Heart right ventricle (tissue), 16 donors: ENCODE measurements at regions not wholly inside any gene's neighbourhood (a gene's known extent, or its start where the extent isn't known, plus 50 kb on each side); places are given as distances from the start of the nearest gene placed in this dataset.

ENCODE experiments used
- ATAC-seq, 8 donors: fragments of 200-7000 bp; cut with Tn5 transposase; one replicate each; pipeline ENCODE4 v1.9.1; 2020; ENCODE audit warnings: mild to moderate bottlenecking in 8 of 8, moderate library complexity in 8 of 8, moderate number of reproducible peaks in 1 of 8
- DNase-seq, 2 donors: peaks; one replicate each; pipeline ENCODE4 v3.0.0-alpha.2; 2020
- H3K27ac ChIP-seq, 10 donors: fragments of 200-600 bp; sonication (generic) in 2 of 10; one replicate each; pipeline versions ENCODE4 v1.5.0 to v1.8.0; 2020 to 2022; ENCODE audit warnings: mild to moderate bottlenecking in 3 of 10
- H3K27me3 ChIP-seq, 7 donors: fragments of 200-600 bp; one replicate each; pipeline ENCODE4 v1.8.0; 2021 to 2022; ENCODE audit warnings: mild to moderate bottlenecking in 2 of 7
- H3K36me3 ChIP-seq, 9 donors: fragments of 200-600 bp; sonication (generic) in 1 of 9; one replicate each; pipeline versions ENCODE4 v1.5.0 to v1.8.0; 2020 to 2022; ENCODE audit warnings: mild to moderate bottlenecking in 2 of 9
- H3K4me1 ChIP-seq, 9 donors: fragments of 200-600 bp; sonication (generic) in 1 of 9; one replicate each; pipeline versions ENCODE4 v1.5.0 to v1.8.0; 2020 to 2022; ENCODE audit warnings: mild to moderate bottlenecking in 4 of 9
- H3K4me3 ChIP-seq, 10 donors: fragments of 200-600 bp; sonication (generic) in 2 of 10; one replicate each; pipeline versions ENCODE4 v1.5.0 to v1.8.0; 2020 to 2022; ENCODE audit warnings: mild to moderate bottlenecking in 7 of 10, moderate library complexity in 2 of 10
- H3K9me3 ChIP-seq, 11 donors: fragments of 200-600 bp in 10 of 11; sonication (generic) in 2 of 11; one replicate each; pipeline versions ENCODE4 v1.5.0 to v1.8.0; 2013 to 2022; ENCODE audit warnings: mild to moderate bottlenecking in 2 of 11, control low read depth in 1 of 11, moderate library complexity in 1 of 11
- WGBS, 2 donors: extraction: QIAGEN DNeasy Blood & Tissue Kit; methylation state at CpG; one replicate each; pipeline ENCODE4 v1.1.7; 2013; ENCODE audit warnings: inconsistent platforms in 1 of 2; 5-methylcytosine and 5-hydroxymethylcytosine counted together
- intact Hi-C, 10 donors: fragments of 100-400 bp; cut with DNase I; formaldehyde crosslinking; loops; one replicate each; pipeline versions ENCODE4 v1.11.1 to v1.14.2; 2022
- TF ChIP-seq, protein P1 (sequence below), 9 donors: fragments of 200-600 bp; sonication (generic) in 2 of 9; IDR thresholded peaks; one replicate each; pipeline versions ENCODE4 v1.5.0 to v1.8.0; 2021 to 2022; ENCODE audit warnings: antibody characterized with exemption in 9 of 9, mild to moderate bottlenecking in 5 of 9, moderate library complexity in 1 of 9
- donor health status: Arrhythmogenic right ventricular cardiomyopathy.
- donor health status: ischemic (EF 13 %, LVEDD 7.1; RV severe dilation, severe dysfunction).
- donor health status: healthy with polysubstance abuse.
- donor health status: DM: no; HTN: yes; CAD: no.
- donor health status: DM: no; HTN: no; CAD: no.
- donor health status: ischemic (EF 25% LVEDD 6.9; RV normal size, moderate dysfunction).
- donor health status: ischemic (EF 25% LVEDD 5.7; RV mildly dilated, moderate dysfunction).
- donor health status: healthy.
- donor health status: DM: yes; HTN: yes; CAD: no.
- donor health status: Ischemic cardiomyopathy.
- donor health status: ischemic (EF 35%, LVEDD 5.7; RV mildly dilated, moderate dysfunction).
- donor health status: nonischemic (EF 11% LVEDD 7.7; RV severe dilation, severe dysfunction).
- donor health status: DM: yes; HTN: yes; CAD: no.
- donor health status: PGD.
- donor health status: ischemic (EF 29% LVEDD 5.4; RV normal size, mild dysfunction).
- donor health status: nonischemic (EF 23%, LVEDD 6.1; RV moderate dilation, normal function).

- intact Hi-C loops: no loop called here
- 79 to 82% methylated on average over 2 of the region's 2 CpGs for WGBS, 2 donors
- no peaks in the 10 kb centered on the region for H3K4me1 ChIP-seq
- H3K27me3 ChIP-seq: no peaks in the 10 kb centered on the region
- H3K36me3 ChIP-seq: no peaks in the 10 kb centered on the region
- peaks cover 0 to 2% (median 0%) of the 10 kb centered on the region in 11 donors for H3K9me3 ChIP-seq
- ATAC-seq (no peak), DNase-seq (no peak)
- no peak overlapping the region for H3K4me3 ChIP-seq
- TF ChIP-seq, protein P1, sequence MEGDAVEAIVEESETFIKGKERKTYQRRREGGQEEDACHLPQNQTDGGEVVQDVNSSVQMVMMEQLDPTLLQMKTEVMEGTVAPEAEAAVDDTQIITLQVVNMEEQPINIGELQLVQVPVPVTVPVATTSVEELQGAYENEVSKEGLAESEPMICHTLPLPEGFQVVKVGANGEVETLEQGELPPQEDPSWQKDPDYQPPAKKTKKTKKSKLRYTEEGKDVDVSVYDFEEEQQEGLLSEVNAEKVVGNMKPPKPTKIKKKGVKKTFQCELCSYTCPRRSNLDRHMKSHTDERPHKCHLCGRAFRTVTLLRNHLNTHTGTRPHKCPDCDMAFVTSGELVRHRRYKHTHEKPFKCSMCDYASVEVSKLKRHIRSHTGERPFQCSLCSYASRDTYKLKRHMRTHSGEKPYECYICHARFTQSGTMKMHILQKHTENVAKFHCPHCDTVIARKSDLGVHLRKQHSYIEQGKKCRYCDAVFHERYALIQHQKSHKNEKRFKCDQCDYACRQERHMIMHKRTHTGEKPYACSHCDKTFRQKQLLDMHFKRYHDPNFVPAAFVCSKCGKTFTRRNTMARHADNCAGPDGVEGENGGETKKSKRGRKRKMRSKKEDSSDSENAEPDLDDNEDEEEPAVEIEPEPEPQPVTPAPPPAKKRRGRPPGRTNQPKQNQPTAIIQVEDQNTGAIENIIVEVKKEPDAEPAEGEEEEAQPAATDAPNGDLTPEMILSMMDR (IDR thresholded peaks at IDR 0.05): no peak
- no peak overlapping the region for H3K27ac ChIP-seq
Observed at GRCh38 chr1:56235909-56236510, 343.4 kb downstream of the PLPP3 start.

DNA sequence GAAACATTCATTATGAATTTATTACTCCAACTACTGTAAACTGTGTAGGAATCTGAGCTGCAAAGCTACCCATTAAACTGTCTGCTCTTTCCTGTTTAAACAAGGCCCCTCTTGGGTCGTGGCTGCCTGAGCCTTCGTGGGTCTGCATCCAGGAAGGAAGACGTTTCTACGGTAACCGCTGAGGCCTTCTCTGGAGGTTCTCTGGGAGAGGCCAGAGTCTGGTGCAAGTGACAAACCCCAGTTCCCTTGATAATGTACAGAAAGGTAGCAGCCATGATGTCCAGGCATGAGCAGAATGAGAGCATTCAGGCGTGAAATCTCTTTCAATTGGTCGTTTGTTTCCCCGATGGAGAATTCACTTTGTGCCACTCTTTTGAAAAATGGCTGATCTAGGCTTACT is 350.2 kb downstream of the PLPP3 start:
- Histone ChIP-seq H3K4me1 (no peaks in the 10 kb centered on the region), H3K27me3 (no peaks in the 10 kb centered on the region), H3K27ac (no peak overlapping the region), H3K36me3 (no peaks in the 10 kb centered on the region), H3K4me3 (no peak overlapping the region), H3K9me3 (no peaks in the 10 kb centered on the region)
- DNase-seq: no peak
- 65 to 78% methylated on average over 8 of the region's 8 CpGs for WGBS, 2 donors
- intact Hi-C loops: no loop called here
- ATAC-seq: no peak
- TF ChIP-seq, protein P1 (IDR thresholded peaks at IDR 0.05): no peak

DNA sequence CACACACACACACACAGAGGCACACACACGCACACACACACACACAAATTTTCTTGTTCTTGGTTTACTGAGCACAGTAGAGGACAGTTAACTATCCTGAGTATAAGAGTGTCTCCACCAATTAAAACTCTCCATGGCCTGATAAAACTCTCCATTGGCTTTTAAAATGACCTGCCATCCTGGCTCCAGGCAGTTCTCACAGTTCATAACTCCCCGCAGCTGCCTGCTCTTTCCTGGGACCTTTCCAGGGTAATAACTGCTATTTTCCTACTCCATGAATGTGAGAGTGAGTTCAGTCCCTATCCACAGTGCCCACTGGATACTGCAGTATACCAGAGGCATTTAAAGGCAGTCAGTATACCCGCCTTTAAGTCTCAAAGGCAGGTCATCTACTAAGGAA is 351.5 kb downstream of the PLPP3 start:
- Histone ChIP-seq H3K27ac (no peak overlapping the region), H3K36me3 (no peaks in the 10 kb centered on the region), H3K4me3 (no peak overlapping the region), H3K9me3 (no peaks in the 10 kb centered on the region), H3K27me3 (no peaks in the 10 kb centered on the region), H3K4me1 (no peaks in the 10 kb centered on the region)
- DNase-seq (no peak), ATAC-seq (no peak)
- TF ChIP-seq, protein P1 (IDR thresholded peaks at IDR 0.05): no peak
- WGBS, 2 donors: 88 to 90% methylated on average over 3 of the region's 3 CpGs
- intact Hi-C loops: no loop called here

DNA sequence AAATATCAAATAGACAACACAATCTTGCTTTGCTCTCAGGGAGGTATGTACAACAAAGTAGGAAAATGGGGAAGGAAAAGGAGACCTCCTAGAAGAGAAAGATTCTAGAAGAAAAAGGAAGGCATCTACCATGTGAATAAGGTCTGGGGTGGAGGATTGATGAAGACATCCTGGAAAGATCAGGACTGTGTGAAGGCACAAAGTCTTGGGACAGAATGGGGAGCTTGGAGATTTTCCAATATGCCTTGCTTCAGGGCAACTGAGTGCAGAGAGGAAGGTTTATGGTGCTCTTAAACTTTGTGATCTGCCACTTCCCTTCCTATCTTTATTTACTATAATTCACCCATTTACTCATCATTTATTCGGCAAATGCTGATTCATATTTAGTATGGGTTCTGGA is 352.0 kb downstream of the PLPP3 start:
- TF ChIP-seq, protein P1 (IDR thresholded peaks at IDR 0.05): no peak
- Histone ChIP-seq H3K4me1 (no peaks in the 10 kb centered on the region), H3K4me3 (no peak overlapping the region), H3K9me3 (no peaks in the 10 kb centered on the region), H3K27me3 (no peaks in the 10 kb centered on the region), H3K36me3 (no peaks in the 10 kb centered on the region), H3K27ac (no peak overlapping the region)
- ATAC-seq: no peak
- no peak for DNase-seq
- WGBS, 2 donors: 98 to 100% methylated on average over 1 of the region's 1 CpG
- intact Hi-C loops: no loop called here
